ENCODE measurements at regions not wholly inside any gene's neighbourhood (a gene's known extent, or its start where the extent isn't known, plus 50 kb on each side); places are given as distances from the start of the nearest gene placed in this dataset.

DNA sequence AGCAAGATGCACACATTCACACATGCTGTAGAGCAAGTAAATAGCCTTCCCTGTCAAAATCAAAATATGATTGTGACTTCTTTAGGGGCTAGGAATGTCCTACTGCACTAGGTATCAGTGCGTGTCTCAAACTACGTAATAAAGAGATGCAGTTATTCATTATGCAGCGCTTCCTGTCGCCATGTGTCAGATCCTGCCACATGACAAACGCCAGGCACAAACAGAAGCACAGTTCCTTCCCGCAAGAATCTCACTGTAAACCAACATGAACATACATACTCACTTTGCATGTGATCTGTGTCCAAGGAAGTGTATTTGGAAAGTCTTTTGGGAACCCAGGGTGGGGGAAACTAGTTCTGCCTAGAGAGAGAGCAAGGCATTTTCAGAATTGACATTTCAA, 599.9 kb downstream of the RNF144A start:
- TF ChIP-seq, protein P1, sequence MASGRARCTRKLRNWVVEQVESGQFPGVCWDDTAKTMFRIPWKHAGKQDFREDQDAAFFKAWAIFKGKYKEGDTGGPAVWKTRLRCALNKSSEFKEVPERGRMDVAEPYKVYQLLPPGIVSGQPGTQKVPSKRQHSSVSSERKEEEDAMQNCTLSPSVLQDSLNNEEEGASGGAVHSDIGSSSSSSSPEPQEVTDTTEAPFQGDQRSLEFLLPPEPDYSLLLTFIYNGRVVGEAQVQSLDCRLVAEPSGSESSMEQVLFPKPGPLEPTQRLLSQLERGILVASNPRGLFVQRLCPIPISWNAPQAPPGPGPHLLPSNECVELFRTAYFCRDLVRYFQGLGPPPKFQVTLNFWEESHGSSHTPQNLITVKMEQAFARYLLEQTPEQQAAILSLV (tag; IDR thresholded peaks at IDR 0.05), result no peak
- TF ChIP-seq, protein P2, sequence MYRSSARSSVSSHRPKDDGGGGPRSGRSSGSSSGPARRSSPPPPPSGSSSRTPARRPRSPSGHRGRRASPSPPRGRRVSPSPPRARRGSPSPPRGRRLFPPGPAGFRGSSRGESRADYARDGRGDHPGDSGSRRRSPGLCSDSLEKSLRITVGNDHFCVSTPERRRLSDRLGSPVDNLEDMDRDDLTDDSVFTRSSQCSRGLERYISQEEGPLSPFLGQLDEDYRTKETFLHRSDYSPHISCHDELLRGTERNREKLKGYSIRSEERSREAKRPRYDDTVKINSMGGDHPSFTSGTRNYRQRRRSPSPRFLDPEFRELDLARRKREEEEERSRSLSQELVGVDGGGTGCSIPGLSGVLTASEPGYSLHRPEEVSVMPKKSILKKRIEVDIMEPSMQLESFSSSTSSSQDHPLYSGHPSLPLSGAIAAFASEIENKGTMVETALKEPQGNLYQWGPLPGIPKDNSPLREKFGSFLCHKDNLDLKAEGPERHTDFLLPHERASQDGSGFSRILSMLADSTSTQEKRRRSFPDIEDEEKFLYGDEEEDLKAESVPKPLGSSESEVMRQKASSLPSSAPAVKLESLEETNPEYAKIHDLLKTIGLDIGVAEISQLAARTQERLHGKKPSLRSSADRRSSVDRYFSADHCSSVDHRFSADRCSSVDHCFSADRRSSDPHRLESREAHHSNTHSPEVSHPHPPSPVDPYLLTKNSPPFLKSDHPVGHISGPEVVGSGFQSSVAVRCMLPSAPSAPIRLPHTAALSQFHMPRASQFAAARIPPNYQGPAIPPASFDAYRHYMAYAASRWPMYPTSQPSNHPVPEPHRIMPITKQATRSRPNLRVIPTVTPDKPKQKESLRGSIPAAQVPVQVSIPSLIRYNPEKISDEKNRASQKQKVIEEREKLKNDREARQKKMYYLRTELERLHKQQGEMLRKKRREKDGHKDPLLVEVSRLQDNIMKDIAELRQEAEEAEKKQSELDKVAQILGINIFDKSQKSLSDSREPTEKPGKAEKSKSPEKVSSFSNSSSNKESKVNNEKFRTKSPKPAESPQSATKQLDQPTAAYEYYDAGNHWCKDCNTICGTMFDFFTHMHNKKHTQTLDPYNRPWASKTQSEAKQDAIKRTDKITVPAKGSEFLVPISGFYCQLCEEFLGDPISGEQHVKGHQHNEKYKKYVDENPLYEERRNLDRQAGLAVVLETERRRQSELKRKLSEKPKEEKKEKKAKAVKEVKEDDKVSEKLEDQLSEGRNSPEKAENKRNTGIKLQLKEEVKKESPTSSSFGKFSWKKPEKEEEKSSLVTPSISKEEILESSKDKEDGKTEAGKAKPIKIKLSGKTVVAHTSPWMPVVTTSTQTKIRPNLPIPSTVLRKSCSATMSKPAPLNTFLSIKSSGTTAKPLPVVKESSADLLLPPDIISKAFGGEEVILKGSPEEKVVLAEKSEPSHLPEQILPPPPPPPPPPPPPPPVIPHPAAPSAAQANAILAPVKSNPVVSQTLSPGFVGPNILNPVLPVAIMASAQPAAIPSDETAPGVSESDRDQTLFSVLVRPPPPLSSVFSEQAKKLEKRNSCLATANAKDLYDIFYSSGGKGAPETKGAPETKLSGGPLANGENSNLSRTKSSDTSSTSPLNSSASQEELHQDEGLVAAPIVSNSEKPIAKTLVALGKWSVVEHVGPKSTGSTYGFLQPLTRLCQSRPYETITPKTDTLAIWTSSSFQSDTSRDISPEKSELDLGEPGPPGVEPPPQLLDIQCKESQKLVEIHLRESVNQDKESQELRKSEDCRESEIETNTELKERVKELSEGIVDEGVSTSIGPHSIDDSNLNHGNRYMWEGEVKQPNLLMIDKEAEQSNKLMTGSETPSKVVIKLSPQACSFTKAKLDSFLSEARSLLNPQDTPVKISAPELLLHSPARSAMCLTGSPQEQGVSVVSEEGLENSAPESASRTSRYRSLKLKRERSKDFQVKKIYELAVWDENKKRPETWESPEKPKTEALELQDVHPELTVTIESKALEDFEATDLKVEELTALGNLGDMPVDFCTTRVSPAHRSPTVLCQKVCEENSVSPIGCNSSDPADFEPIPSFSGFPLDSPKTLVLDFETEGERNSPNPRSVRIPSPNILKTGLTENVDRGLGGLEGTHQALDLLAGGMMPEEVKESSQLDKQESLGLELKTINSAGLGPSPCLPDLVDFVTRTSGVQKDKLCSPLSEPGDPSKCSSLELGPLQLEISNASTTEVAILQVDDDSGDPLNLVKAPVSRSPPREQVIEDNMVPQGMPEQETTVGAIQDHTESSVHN (IDR thresholded peaks at IDR 0.05; ENCODE audit: borderline replicate concordance in 1 of 2, low read depth in 1 of 2), result no peak
- TF ChIP-seq, protein P3, sequence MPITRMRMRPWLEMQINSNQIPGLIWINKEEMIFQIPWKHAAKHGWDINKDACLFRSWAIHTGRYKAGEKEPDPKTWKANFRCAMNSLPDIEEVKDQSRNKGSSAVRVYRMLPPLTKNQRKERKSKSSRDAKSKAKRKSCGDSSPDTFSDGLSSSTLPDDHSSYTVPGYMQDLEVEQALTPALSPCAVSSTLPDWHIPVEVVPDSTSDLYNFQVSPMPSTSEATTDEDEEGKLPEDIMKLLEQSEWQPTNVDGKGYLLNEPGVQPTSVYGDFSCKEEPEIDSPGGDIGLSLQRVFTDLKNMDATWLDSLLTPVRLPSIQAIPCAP (CRISPR knock-in tag; IDR thresholded peaks at IDR 0.05; ENCODE audit: borderline replicate concordance), result no peak
- TF ChIP-seq DNMT1 (IDR thresholded peaks at IDR 0.05), result no peak
- TF ChIP-seq SMC3 (conservative IDR thresholded peaks at IDR 0.05; ENCODE audit: insufficient read depth, low read depth, low read length), result no peak
- TF ChIP-seq, protein P4, sequence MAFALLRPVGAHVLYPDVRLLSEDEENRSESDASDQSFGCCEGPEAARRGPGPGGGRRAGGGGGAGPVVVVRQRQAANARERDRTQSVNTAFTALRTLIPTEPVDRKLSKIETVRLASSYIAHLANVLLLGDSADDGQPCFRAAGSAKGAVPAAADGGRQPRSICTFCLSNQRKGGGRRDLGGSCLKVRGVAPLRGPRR (CRISPR knock-in tag; IDR thresholded peaks at IDR 0.05), result no peak
- TF ChIP-seq KLF6 (CRISPR knock-in tag; IDR thresholded peaks at IDR 0.05; ENCODE audit: borderline replicate concordance), result no peak
- no peak for TF ChIP-seq RB1 (IDR thresholded peaks at IDR 0.05; ENCODE audit: low read depth)
- TF ChIP-seq, protein P5, sequence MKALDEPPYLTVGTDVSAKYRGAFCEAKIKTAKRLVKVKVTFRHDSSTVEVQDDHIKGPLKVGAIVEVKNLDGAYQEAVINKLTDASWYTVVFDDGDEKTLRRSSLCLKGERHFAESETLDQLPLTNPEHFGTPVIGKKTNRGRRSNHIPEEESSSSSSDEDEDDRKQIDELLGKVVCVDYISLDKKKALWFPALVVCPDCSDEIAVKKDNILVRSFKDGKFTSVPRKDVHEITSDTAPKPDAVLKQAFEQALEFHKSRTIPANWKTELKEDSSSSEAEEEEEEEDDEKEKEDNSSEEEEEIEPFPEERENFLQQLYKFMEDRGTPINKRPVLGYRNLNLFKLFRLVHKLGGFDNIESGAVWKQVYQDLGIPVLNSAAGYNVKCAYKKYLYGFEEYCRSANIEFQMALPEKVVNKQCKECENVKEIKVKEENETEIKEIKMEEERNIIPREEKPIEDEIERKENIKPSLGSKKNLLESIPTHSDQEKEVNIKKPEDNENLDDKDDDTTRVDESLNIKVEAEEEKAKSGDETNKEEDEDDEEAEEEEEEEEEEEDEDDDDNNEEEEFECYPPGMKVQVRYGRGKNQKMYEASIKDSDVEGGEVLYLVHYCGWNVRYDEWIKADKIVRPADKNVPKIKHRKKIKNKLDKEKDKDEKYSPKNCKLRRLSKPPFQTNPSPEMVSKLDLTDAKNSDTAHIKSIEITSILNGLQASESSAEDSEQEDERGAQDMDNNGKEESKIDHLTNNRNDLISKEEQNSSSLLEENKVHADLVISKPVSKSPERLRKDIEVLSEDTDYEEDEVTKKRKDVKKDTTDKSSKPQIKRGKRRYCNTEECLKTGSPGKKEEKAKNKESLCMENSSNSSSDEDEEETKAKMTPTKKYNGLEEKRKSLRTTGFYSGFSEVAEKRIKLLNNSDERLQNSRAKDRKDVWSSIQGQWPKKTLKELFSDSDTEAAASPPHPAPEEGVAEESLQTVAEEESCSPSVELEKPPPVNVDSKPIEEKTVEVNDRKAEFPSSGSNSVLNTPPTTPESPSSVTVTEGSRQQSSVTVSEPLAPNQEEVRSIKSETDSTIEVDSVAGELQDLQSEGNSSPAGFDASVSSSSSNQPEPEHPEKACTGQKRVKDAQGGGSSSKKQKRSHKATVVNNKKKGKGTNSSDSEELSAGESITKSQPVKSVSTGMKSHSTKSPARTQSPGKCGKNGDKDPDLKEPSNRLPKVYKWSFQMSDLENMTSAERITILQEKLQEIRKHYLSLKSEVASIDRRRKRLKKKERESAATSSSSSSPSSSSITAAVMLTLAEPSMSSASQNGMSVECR (CRISPR knock-in tag; IDR thresholded peaks at IDR 0.05), result no peak
- no peak for TF ChIP-seq PML (IDR thresholded peaks at IDR 0.05; ENCODE audit: low read length)
- no peak for TF ChIP-seq MTA1 (IDR thresholded peaks at IDR 0.05; ENCODE audit: borderline replicate concordance)
- TF ChIP-seq NFE2 (IDR thresholded peaks at IDR 0.05; ENCODE audit: low read depth), result no peak
- TF ChIP-seq, protein P6, sequence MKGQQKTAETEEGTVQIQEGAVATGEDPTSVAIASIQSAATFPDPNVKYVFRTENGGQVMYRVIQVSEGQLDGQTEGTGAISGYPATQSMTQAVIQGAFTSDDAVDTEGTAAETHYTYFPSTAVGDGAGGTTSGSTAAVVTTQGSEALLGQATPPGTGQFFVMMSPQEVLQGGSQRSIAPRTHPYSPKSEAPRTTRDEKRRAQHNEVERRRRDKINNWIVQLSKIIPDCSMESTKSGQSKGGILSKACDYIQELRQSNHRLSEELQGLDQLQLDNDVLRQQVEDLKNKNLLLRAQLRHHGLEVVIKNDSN (CRISPR knock-in tag; IDR thresholded peaks at IDR 0.05), result no peak

All from K562 (cell line).